ENCODE measurements at regions not wholly inside any gene's neighbourhood (a gene's known extent, or its start where the extent isn't known, plus 50 kb on each side); places are given as distances from the start of the nearest gene placed in this dataset.

DNA sequence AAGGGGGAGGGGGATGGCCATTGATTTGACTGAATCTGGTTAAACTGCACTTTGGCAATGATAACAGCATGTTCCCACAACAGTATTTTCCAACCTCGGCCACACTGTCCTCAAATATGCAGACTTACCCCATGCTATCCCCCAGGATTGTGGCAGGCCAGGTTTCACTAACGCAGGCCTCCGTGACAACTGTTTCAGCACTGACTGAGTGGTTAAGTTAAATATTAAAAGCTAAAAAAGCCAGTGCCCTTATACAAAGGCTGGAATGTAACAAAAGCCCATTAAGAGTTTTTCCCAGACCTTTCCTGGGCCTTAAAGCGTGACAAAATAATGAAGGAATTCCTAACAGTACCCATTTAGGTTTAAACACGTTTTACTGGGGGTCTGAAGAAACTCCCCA, 202.9 kb downstream of the USP25 start:
- no peaks in the 10 kb centered on the region for H3K9me3 ChIP-seq
- peaks cover 0 to 9% (median 0%) of the 10 kb centered on the region in 9 donors for H3K4me1 ChIP-seq
- 88 to 89% methylated on average over 5 of the region's 5 CpGs for WGBS, 2 donors
- H3K27me3 ChIP-seq: no peaks in the 10 kb centered on the region
- no peak overlapping the region for H3K4me3 ChIP-seq
- H3K27ac ChIP-seq: no peak overlapping the region
- ATAC-seq: no peak
- TF ChIP-seq CTCF (IDR thresholded peaks at IDR 0.05): no peak
- DNase-seq: no peak
- intact Hi-C loops (cut with DNase I): no loop called here
- no peaks in the 10 kb centered on the region for H3K36me3 ChIP-seq

GRCh38 chr21:15935530-15935929, 205.7 kb downstream of the USP25 start:
- 72 to 75% methylated on average over 1 of the region's 1 CpG for WGBS, 2 donors
- no peaks in the 10 kb centered on the region for H3K9me3 ChIP-seq
- TF ChIP-seq CTCF (IDR thresholded peaks at IDR 0.05): no peak
- H3K27me3 ChIP-seq: no peaks in the 10 kb centered on the region
- no peak overlapping the region for H3K4me3 ChIP-seq
- H3K36me3 ChIP-seq: no peaks in the 10 kb centered on the region
- no peak for DNase-seq
- H3K4me1 ChIP-seq: no peaks in the 10 kb centered on the region
- H3K27ac ChIP-seq: no peak overlapping the region
- intact Hi-C loops (cut with DNase I): no loop called here
- ATAC-seq: no peak

GRCh38 chr21:15943009-15943666, 213.4 kb downstream of the USP25 start:
- H3K4me3 ChIP-seq: no peak overlapping the region
- 89 to 90% methylated on average over 4 of the region's 4 CpGs for WGBS, 2 donors
- DNase-seq (no peak), ATAC-seq (no peak)
- H3K27ac ChIP-seq: no peak overlapping the region
- H3K9me3 ChIP-seq: no peaks in the 10 kb centered on the region
- H3K27me3 ChIP-seq: no peaks in the 10 kb centered on the region
- intact Hi-C loops (cut with DNase I): no loop called here
- no peak for TF ChIP-seq CTCF (IDR thresholded peaks at IDR 0.05)
- H3K36me3 ChIP-seq: no peaks in the 10 kb centered on the region
- H3K4me1 ChIP-seq: no peaks in the 10 kb centered on the region

GRCh38 chr21:15947677-15948076, 217.9 kb downstream of the USP25 start:
- no peak for DNase-seq

More at GRCh38 chr21:15947677-15948076, 217.9 kb downstream of the USP25 start:
- Histone ChIP-seq H3K27ac (no peak overlapping the region), H3K4me1 (no peaks in the 10 kb centered on the region), H3K9me3 (peaks cover 0 to 30% (median 5%) of the 10 kb centered on the region in 11 donors), H3K4me3 (no peak overlapping the region), H3K36me3 (no peaks in the 10 kb centered on the region), H3K27me3 (no peaks in the 10 kb centered on the region)
- ATAC-seq: no peak
- intact Hi-C loops (cut with DNase I): no loop called here
- WGBS, 2 donors: 20 to 22% methylated on average over 6 of the region's 6 CpGs
- TF ChIP-seq CTCF (IDR thresholded peaks at IDR 0.05): no peak
